Naive B cell (primary cell): ENCODE measurements at regions not wholly inside any gene's neighbourhood (a gene's known extent, or its start where the extent isn't known, plus 50 kb on each side); places are given as distances from the start of the nearest gene placed in this dataset.
A peak's percentile ranks its signal among the peaks of the same experiment; 100 is the strongest.

Source experiments
- ATAC-seq, 2 donors: fragments of 150-1000 bp; cut with Tn5 transposase; 2 replicates each; pipeline ENCODE4 v1.10.0; 2021; ENCODE audit warnings: low read depth in 2 of 2, mild to moderate bottlenecking in 2 of 2, moderate library complexity in 2 of 2
- DNase-seq: peaks from one replicate; pipeline ENCODE4 v3.0.0; 2022
- H3K27ac Mint-ChIP-seq, 6 donors: one replicate each; pipeline ENCODE4 v1.8.0; 2020 to 2022; ENCODE audit warnings: mild to moderate bottlenecking in 6 of 6, mixed read lengths in 6 of 6, moderate library complexity in 5 of 6, inconsistent platforms in 2 of 6
- H3K27me3 Mint-ChIP-seq, 3 donors: one replicate each; pipeline ENCODE4 v1.8.0; 2021 to 2022; ENCODE audit warnings: mixed read lengths in 3 of 3, mild to moderate bottlenecking in 1 of 3
- H3K36me3 Mint-ChIP-seq, 2 donors: one replicate each; pipeline ENCODE4 v1.8.0; 2020 to 2022; ENCODE audit warnings: mixed read lengths in 2 of 2, inconsistent platforms in 1 of 2, mild to moderate bottlenecking in 1 of 2
- H3K4me1 Mint-ChIP-seq, 3 donors: one replicate each; pipeline ENCODE4 v1.8.0; 2020 to 2022; ENCODE audit warnings: mixed read lengths in 3 of 3, inconsistent platforms in 1 of 3, mild to moderate bottlenecking in 1 of 3, moderate library complexity in 1 of 3
- H3K4me3 Mint-ChIP-seq, 8 donors: one replicate each; pipeline ENCODE4 v1.8.0; 2020 to 2022; ENCODE audit warnings: mild to moderate bottlenecking in 8 of 8, mixed read lengths in 8 of 8, moderate library complexity in 8 of 8, inconsistent platforms in 2 of 8
- H3K9me3 Mint-ChIP-seq, 7 donors: one replicate each; pipeline ENCODE4 v1.8.0; 2020 to 2022; ENCODE audit warnings: mixed read lengths in 7 of 7, mild to moderate bottlenecking in 5 of 7, inconsistent platforms in 2 of 7, moderate library complexity in 1 of 7

DNA sequence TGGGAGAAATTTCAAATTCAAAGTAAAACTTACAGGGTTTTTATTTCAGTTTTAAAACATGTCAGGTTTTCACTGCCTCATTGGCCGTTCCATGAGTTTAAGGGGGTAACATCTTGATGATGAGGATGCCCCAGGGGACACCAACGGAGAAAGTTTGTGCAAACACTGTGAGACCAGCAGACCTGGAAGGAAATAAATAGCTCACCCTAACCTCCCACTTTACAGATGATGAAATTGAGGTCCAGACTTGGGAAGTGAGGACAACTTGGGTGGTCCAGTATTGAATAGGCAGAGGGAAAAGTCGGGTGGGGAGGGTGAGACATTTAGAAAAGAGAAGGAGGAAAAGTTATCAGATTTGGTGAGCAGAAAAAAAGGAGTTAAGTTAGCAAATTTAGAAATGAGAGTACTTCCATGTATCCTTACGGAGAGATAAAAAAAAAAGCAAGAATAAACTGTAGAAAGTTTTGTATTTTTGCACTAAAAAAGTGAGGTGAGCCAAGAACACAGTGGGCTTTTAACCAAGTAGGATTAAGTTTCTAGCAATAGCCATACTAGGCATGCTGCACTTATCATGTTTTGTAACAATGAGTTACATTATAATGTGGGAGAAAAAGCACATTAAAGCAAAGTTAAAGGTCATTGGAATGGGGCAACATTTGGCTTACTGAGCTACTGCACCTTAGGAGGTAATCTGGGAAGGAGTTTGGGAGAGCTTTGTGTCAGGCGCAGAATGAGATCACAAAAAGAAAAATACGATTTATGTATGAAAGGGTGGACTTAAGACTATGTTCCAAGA lies 125.1 kb downstream of the GAS1 start:
- no peaks in the 10 kb centered on the region for H3K4me1 Mint-ChIP-seq
- DNase-seq (no peak), ATAC-seq (no peak)
- H3K4me3 Mint-ChIP-seq = no peak overlapping the region
- no peaks in the 10 kb centered on the region for H3K36me3 Mint-ChIP-seq
- peaks cover 0 to 5% (median 5%) of the 10 kb centered on the region in 3 donors for H3K27me3 Mint-ChIP-seq
- peaks cover 0 to 33% (median 8%) of the 10 kb centered on the region in 7 donors for H3K9me3 Mint-ChIP-seq
- H3K27ac Mint-ChIP-seq = peak overlapping the region in 1 of 6 donors; percentile 67

DNA sequence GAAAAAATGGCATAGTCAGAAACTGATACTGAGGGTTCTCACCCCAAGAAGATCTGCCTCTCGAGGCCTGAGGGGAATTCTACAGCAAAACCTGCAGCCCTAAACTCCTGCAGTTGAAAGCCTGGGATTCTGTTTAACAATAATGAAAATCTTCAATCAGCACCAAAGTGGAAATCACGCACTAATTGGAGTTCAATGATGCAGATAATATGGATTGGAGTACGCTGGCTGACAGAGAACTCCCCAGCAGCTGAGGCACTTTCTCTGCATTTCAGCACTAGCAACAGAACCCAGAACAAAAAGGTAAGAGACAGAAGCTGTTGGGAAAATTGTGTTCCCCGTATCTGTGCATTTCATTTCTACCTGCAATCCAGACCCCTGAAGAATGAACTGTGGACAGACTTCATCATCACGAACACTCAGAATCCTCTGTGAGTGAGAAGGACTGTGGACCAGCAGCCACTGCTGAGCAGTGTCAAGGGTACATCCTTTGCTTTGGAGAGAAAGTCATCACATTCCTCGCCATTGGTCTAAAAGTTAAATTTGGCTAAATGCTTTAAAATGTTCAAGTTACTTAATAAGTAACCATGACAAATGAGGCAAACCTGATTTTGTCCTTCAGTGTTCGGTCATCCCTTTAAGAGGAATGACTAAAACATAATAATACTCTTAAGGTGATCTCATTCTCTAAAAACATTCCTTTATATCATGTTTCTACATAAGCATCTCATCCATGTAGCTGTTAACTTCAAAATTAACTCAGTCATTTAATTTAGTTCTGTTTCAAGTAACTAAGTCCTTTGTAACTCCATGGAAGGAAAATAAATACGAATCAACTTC lies 126.1 kb downstream of the GAS1 start:
- ATAC-seq = no peak
- Mint-ChIP-seq H3K36me3 (no peaks in the 10 kb centered on the region), H3K9me3 (peaks cover 4 to 33% (median 6%) of the 10 kb centered on the region in 7 donors), H3K4me3 (no peak overlapping the region), H3K4me1 (no peaks in the 10 kb centered on the region), H3K27ac (no peak overlapping the region), H3K27me3 (no peaks in the 10 kb centered on the region)
- DNase-seq = no peak

DNA sequence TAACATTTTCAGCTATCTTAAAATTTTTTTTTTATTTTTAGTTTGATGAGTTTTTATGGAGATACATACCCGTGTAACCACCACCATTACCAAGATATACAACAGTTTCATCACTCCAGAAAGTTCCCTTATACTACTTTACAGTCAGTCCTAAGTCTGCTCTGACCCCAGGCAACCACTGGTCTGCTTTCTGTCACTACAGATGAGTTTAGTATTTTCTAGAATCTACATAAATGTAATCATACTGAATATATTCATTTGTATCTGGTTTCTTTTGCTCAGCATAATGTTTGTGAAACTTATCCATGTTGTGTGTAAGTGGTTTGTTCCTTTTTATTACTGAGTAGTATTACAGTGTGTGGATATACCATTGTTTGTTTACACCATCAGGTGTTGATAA lies 127.8 kb downstream of the GAS1 start:
- H3K4me1 Mint-ChIP-seq = no peaks in the 10 kb centered on the region
- peaks cover 0 to 22% (median 5%) of the 10 kb centered on the region in 7 donors for H3K9me3 Mint-ChIP-seq
- no peak overlapping the region for H3K4me3 Mint-ChIP-seq
- no peaks in the 10 kb centered on the region for H3K27me3 Mint-ChIP-seq
- H3K36me3 Mint-ChIP-seq = no peaks in the 10 kb centered on the region
- no peak overlapping the region for H3K27ac Mint-ChIP-seq
- ATAC-seq (no peak), DNase-seq (no peak)

DNA sequence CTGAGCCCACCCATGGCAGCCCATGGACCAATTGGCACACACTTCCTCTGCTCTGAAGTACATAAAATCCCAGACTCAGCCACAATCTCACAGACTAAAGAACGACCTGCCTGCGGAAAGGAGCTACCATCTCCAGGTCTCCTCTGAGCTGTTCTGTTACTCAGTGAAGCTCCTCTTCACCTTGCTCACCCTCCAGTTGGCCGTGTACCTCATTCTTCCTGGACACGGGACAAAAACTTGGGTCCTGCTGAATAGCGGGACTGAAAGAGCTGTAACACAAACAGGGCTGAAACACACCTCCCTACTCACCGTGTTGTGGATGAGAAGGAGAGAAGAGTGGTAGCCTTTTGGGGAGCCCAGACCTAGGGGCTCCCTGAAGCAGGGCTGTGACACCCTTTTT lies 128.7 kb downstream of the GAS1 start:
- no peak for ATAC-seq
- Mint-ChIP-seq H3K9me3 (peaks cover 0 to 18% (median 4%) of the 10 kb centered on the region in 7 donors), H3K27me3 (no peaks in the 10 kb centered on the region), H3K4me1 (no peaks in the 10 kb centered on the region), H3K36me3 (no peaks in the 10 kb centered on the region), H3K27ac (no peak overlapping the region), H3K4me3 (no peak overlapping the region)
- DNase-seq = no peak

DNA sequence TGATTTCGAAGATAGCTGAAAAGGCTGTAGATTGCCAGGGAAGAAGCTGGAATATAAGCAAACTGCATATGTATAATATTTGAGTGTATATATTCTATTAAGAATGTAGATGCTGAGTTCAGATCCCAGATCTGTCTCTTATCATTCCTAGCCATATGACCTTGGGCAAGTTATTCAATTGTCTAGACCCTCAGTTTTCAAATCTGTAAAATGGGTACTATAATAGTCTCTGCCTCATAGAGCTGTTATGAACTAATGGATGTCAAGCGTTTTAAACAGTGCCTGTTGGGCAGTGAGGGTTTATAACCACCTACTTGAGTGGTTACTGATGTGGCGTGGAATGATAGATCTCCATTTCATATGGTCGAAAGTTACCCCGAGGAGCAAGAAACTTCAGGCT lies 130.4 kb downstream of the GAS1 start:
- ATAC-seq (no peak), DNase-seq (no peak)
- Mint-ChIP-seq H3K27me3 (no peaks in the 10 kb centered on the region), H3K4me1 (no peaks in the 10 kb centered on the region), H3K9me3 (peaks cover 0 to 9% (median 4%) of the 10 kb centered on the region in 7 donors), H3K4me3 (no peak overlapping the region), H3K36me3 (no peaks in the 10 kb centered on the region), H3K27ac (no peak overlapping the region)

DNA sequence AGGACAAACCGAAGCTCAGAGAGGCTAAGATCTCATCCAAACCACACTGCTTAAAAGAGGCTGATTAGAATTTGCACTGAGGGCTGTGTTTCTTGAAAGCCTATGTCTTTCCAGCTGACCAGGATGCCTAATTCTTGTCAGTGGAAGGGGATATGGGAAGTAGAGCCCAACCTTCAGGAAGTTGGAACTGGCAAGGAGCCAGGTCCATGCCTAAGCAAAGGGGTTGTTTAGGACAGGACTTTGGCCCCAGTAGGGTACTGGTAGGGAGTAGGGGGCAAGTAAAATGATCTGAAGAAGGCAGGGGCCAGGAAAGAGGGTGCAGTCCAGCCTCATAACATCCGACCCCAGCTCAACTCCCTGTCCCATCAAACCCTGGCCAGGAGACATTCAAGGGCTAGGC lies 130.9 kb downstream of the GAS1 start:
- H3K9me3 Mint-ChIP-seq = peaks cover 0 to 6% (median 4%) of the 10 kb centered on the region in 7 donors
- no peak overlapping the region for H3K27ac Mint-ChIP-seq
- H3K27me3 Mint-ChIP-seq = no peaks in the 10 kb centered on the region
- no peak overlapping the region for H3K4me3 Mint-ChIP-seq
- DNase-seq (no peak), ATAC-seq (no peak)
- H3K4me1 Mint-ChIP-seq = no peaks in the 10 kb centered on the region
- no peaks in the 10 kb centered on the region for H3K36me3 Mint-ChIP-seq

DNA sequence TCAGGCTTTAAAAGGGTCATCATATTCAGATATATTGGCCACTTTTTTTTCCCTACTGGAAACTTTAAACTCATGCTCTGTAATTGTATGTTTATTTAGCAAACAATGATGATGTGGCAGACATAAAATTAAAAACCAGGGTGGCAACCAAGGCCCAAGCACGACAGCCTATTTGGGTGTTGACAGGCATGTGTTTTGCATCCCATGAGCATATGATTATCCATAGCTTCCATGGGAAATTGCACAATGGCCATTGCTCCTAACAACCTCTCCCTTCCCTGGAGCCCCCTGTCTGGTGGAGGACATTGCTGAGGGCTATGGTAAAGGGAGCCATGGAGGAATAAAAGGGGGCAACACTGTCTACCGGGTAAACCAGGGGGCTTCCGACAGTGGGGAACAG lies 134.7 kb downstream of the GAS1 start:
- no peak overlapping the region for H3K27ac Mint-ChIP-seq
- no peak for DNase-seq
- H3K4me1 Mint-ChIP-seq = no peaks in the 10 kb centered on the region
- no peak overlapping the region for H3K4me3 Mint-ChIP-seq
- H3K36me3 Mint-ChIP-seq = no peaks in the 10 kb centered on the region
- ATAC-seq = no peak
- no peaks in the 10 kb centered on the region for H3K27me3 Mint-ChIP-seq
- peaks cover 0 to 5% (median 3%) of the 10 kb centered on the region in 7 donors for H3K9me3 Mint-ChIP-seq

DNA sequence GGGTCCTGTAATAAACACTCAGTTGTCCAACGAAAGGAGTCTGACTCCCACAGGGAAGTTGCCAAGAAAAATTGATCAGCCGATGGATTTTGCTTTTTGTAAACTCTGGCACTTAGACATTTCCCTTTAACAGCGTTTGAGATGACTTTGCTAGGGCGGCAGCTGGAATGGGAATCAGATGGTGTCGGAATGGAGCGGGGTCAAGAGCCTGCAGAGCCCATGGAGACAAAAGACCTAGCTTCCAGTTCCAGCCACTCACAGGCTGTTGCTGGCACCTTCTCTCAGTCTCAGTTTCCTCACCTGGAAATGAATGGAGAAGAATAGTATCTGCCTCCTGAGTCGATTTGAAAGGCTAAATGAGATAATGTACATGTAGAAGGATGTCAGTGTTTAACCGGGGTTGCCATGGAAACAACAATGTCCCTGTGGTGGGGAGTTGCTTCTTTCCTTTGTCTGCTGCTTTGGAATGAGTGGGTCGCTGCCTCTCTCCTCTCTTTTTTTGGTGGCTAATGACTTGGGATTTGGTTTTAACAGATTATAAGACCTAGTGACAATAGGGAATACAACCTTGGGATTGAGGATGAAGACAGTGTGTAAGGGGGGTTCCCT lies 137.4 kb downstream of the GAS1 start:
- no peaks in the 10 kb centered on the region for H3K36me3 Mint-ChIP-seq
- no peak for ATAC-seq
- peak overlapping the region in 1 of 6 donors; percentile 42 for H3K27ac Mint-ChIP-seq
- H3K9me3 Mint-ChIP-seq = peaks cover 0 to 5% (median 2%) of the 10 kb centered on the region in 7 donors
- no peaks in the 10 kb centered on the region for H3K4me1 Mint-ChIP-seq
- no peak overlapping the region for H3K4me3 Mint-ChIP-seq
- no peak for DNase-seq
- no peaks in the 10 kb centered on the region for H3K27me3 Mint-ChIP-seq

DNA sequence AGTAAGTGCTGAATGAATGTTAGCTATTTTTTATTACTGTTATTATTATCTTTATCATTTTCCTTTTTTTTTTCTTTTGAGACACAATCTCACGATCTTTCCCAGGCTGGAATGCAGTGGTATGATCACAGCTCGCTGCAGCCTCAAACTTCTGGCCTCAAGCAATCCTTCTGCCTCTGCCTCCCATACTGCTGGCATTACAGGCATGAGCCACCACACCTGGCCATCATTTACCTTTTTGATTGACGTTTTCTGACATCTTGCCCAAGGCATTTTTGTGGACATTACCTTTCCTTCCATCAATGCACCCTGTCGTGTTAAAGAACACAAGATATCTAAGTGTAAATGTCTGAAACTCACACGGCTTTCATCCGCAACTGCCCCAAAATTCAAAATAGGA lies 138.2 kb downstream of the GAS1 start:
- Mint-ChIP-seq H3K4me1 (no peaks in the 10 kb centered on the region), H3K27me3 (no peaks in the 10 kb centered on the region), H3K9me3 (peaks cover 0 to 5% (median 2%) of the 10 kb centered on the region in 7 donors), H3K36me3 (no peaks in the 10 kb centered on the region), H3K4me3 (no peak overlapping the region), H3K27ac (peak overlapping the region in 1 of 6 donors; percentile 13)
- no peak for ATAC-seq
- DNase-seq = no peak

DNA sequence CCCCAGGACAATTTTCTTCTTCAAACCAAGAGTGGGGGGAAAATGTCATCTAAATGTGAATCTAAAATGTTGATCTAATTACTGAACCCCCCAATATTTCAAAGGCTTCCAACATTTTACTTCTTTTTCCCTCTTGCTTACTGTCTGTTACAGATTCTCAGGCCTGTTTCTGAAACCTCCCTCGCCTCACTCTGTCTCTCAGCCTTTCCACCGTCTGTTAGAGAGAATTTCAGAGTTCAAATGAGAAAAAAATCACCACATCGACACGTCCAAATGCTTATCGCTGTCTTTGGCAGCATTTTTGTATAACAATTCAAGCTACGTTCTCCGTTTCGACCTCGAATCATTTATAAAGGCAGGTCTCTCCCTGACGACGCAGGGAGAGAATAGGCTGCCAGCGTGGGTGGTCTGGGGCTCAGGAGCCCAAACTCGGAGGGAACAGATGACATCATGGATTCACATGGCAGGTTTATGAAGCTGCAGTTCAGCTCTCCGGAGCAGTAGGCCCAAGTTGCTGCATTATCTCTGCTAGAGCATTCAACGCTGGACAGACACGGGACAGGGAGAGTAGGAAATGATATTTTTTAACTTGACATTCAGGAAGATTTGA lies 139.8 kb downstream of the GAS1 start:
- peaks cover 0 to 11% (median 3%) of the 10 kb centered on the region in 7 donors for H3K9me3 Mint-ChIP-seq
- no peaks in the 10 kb centered on the region for H3K36me3 Mint-ChIP-seq
- H3K4me3 Mint-ChIP-seq = no peak overlapping the region
- DNase-seq (no peak), ATAC-seq (no peak)
- H3K27ac Mint-ChIP-seq = no peak overlapping the region
- H3K4me1 Mint-ChIP-seq = no peaks in the 10 kb centered on the region
- H3K27me3 Mint-ChIP-seq = no peaks in the 10 kb centered on the region

DNA sequence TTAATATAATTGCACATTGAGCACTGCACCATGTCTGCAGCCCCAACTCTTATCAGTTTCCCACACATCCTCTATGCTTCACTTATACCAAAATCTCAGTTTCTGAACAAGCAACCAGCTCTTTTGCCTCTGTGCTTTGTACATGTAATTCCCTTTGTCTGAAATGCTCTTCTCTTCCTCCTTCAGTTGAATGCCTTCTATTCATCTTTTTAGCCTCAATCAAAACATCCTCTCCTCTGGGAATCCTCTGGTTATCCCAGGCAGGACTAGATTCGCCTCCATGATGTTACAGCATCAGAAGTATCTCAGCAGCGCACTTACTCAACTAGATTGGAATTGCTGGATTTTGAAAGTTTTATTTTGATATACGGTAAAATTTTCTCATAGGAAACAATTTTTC lies 143.3 kb downstream of the GAS1 start:
- H3K27me3 Mint-ChIP-seq = peaks cover 0 to 13% (median 0%) of the 10 kb centered on the region in 3 donors
- DNase-seq (no peak), ATAC-seq (no peak)
- no peaks in the 10 kb centered on the region for H3K4me1 Mint-ChIP-seq
- no peaks in the 10 kb centered on the region for H3K36me3 Mint-ChIP-seq
- H3K9me3 Mint-ChIP-seq = peaks cover 0 to 11% (median 2%) of the 10 kb centered on the region in 7 donors
- H3K27ac Mint-ChIP-seq = no peak overlapping the region
- no peak overlapping the region for H3K4me3 Mint-ChIP-seq

DNA sequence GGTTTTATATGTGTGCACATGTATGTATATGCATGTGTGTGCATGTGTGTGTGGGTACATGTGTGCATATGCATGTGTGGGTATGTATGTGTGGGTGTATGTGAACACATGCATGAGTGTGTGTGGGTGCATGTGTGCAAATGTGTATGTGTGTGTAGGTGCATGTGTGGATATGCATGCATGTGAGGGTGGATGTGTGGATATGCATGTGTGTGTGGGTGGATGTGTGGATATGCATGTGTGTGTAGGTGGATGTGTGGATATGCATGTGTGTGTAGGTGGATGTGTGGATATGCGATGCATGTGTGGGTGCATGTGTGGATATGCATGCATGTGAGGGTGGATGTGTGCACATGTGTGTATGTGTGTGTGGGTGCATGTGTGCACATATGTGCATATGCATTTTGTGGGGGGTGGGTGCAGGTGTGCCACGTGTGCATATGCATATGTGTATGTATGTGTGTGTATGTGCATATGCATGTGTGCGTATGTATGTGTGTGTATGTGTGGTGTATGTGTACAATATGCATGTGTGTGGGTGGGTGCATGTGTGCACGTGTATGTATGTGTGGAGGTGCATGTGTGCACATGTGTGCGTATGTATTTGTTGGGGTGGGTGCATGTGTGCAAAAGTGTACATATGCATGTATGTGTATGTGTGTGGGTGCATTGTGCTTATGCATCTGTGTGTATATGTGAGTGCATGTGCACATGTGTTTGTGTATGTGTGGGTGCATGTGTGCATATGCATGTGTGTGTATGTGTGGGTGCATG lies 144.2 kb downstream of the GAS1 start:
- H3K4me1 Mint-ChIP-seq = no peaks in the 10 kb centered on the region
- H3K9me3 Mint-ChIP-seq = peaks cover 0 to 11% (median 2%) of the 10 kb centered on the region in 7 donors
- ATAC-seq (no peak), DNase-seq (no peak)
- H3K27ac Mint-ChIP-seq = no peak overlapping the region
- peaks cover 0 to 14% (median 3%) of the 10 kb centered on the region in 3 donors for H3K27me3 Mint-ChIP-seq
- no peak overlapping the region for H3K4me3 Mint-ChIP-seq
- no peaks in the 10 kb centered on the region for H3K36me3 Mint-ChIP-seq

DNA sequence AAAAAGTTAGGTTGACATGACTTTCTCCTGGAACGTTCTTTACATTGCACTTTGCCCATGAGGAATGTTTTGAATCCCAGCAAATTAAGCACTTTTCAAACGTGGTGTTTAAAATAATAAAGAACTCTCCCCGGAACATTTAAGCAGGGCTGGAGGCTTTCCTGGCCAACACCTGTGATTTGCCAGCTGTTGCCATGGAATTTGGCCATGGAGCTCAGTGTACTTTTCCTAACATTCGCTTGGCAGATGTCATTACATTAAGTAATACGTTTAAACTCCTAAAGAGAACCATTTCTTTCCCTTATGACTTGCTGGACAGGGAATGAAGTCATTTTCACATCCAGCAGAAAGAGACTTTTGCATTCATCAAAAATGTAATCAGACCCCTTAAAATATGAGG lies 146.1 kb downstream of the GAS1 start:
- H3K27ac Mint-ChIP-seq = no peak overlapping the region
- ATAC-seq (no peak), DNase-seq (no peak)
- no peak overlapping the region for H3K4me3 Mint-ChIP-seq
- no peaks in the 10 kb centered on the region for H3K4me1 Mint-ChIP-seq
- H3K27me3 Mint-ChIP-seq = peaks cover 0 to 20% (median 3%) of the 10 kb centered on the region in 3 donors
- H3K9me3 Mint-ChIP-seq = peaks cover 0 to 11% (median 2%) of the 10 kb centered on the region in 7 donors
- H3K36me3 Mint-ChIP-seq = no peaks in the 10 kb centered on the region
